Chondrocyte (in vitro differentiated cells): ENCODE measurements at regions not wholly inside any gene's neighbourhood (a gene's known extent, or its start where the extent isn't known, plus 50 kb on each side); places are given as distances from the start of the nearest gene placed in this dataset.

ENCODE experiments used
- DNase-seq: peaks from one replicate; pipeline ENCODE4 v3.0.0; 2021; ENCODE audit warnings: mixed read lengths, low spot score
- H3K27ac Mint-ChIP-seq: one replicate; pipeline ENCODE4 v1.8.0; 2021; ENCODE audit warnings: mild to moderate bottlenecking, moderate library complexity, mixed read lengths; ENCODE audit not compliant: unreplicated experiment
- H3K27me3 Mint-ChIP-seq: 2 replicates; pipeline ENCODE4 v1.8.0; 2021; ENCODE audit warnings: low read depth, mixed read lengths
- H3K36me3 Mint-ChIP-seq: 2 replicates; pipeline ENCODE4 v1.8.0; 2021; ENCODE audit warnings: low read depth, mixed read lengths
- H3K4me1 Mint-ChIP-seq: 2 replicates; pipeline ENCODE4 v1.8.0; 2021; ENCODE audit warnings: low read depth, mild to moderate bottlenecking, mixed read lengths
- H3K4me3 Mint-ChIP-seq: one replicate; pipeline ENCODE4 v1.8.0; 2021; ENCODE audit warnings: mild to moderate bottlenecking, moderate library complexity, mixed read lengths; ENCODE audit not compliant: unreplicated experiment
- H3K9me3 Mint-ChIP-seq: 2 replicates; pipeline ENCODE4 v1.8.0; 2021; ENCODE audit warnings: low read depth, mixed read lengths
- CTCF ChIP-seq: fragments of 200-600 bp; sonication (generic); IDR thresholded peaks from 2 replicates; pipeline ENCODE4 v1.5.0; 2021; ENCODE audit warnings: antibody characterized with exemption, mild to moderate bottlenecking, moderate library complexity

- Mint-ChIP-seq H3K4me3 (no peak overlapping the region), H3K9me3 (no peaks in the 10 kb centered on the region), H3K27ac (no peak overlapping the region), H3K27me3 (no peaks in the 10 kb centered on the region), H3K36me3 (no peaks in the 10 kb centered on the region), H3K4me1 (no peaks in the 10 kb centered on the region)
- no peak for TF ChIP-seq CTCF
- DNase-seq: no peak
Measured at GRCh38 chr2:604385-604784, 72.8 kb downstream of the TMEM18 start.

- Mint-ChIP-seq H3K27me3 (no peaks in the 10 kb centered on the region), H3K4me3 (no peak overlapping the region), H3K9me3 (no peaks in the 10 kb centered on the region), H3K36me3 (no peaks in the 10 kb centered on the region), H3K4me1 (no peaks in the 10 kb centered on the region), H3K27ac (no peak overlapping the region)
- DNase-seq: no peak
- TF ChIP-seq CTCF: no peak
Measured at GRCh38 chr2:603869-604268, 73.3 kb downstream of the TMEM18 start.

- Mint-ChIP-seq H3K4me3 (no peak overlapping the region), H3K4me1 (peaks cover under 1% of the 10 kb centered on the region), H3K27ac (no peak overlapping the region), H3K36me3 (no peaks in the 10 kb centered on the region), H3K27me3 (no peaks in the 10 kb centered on the region), H3K9me3 (no peaks in the 10 kb centered on the region)
- DNase-seq: no peak
- TF ChIP-seq CTCF: no peak
Measured at GRCh38 chr2:603427-603826, 73.8 kb downstream of the TMEM18 start.

GRCh38 chr2:602571-603359, 74.4 kb downstream of the TMEM18 start:
- H3K4me3 Mint-ChIP-seq: no peak overlapping the region
- no peaks in the 10 kb centered on the region for H3K9me3 Mint-ChIP-seq
- H3K36me3 Mint-ChIP-seq: no peaks in the 10 kb centered on the region
- TF ChIP-seq CTCF: no peak
- peaks cover 7% of the 10 kb centered on the region for H3K4me1 Mint-ChIP-seq
- H3K27me3 Mint-ChIP-seq: no peaks in the 10 kb centered on the region
- DNase-seq: no peak
- no peak overlapping the region for H3K27ac Mint-ChIP-seq

- Mint-ChIP-seq H3K27ac (no peak overlapping the region), H3K4me3 (no peak overlapping the region), H3K36me3 (no peaks in the 10 kb centered on the region), H3K9me3 (no peaks in the 10 kb centered on the region), H3K4me1 (peaks cover 13% of the 10 kb centered on the region), H3K27me3 (no peaks in the 10 kb centered on the region)
- no peak for TF ChIP-seq CTCF
- DNase-seq: no peak
Measured at GRCh38 chr2:601806-602455, 75.3 kb downstream of the TMEM18 start.
